Skeletal muscle tissue (tissue), 3 donors: ENCODE measurements at regions not wholly inside any gene's neighbourhood (a gene's known extent, or its start where the extent isn't known, plus 50 kb on each side); places are given as distances from the start of the nearest gene placed in this dataset.
"Not testable (repeated sequence)": the region's sequence is repeated elsewhere in the genome, so short reads cannot be mapped to it uniquely, and the experiment has no call there.

Experiments used
- H3K27ac ChIP-seq: one replicate; pipeline ENCODE4 v1.7.0; 2013; ENCODE audit warnings: mild to moderate bottlenecking, low read depth, low read length, inconsistent platforms
- H3K27me3 ChIP-seq, 3 donors: one replicate each; pipeline ENCODE4 v1.7.0; 2013; ENCODE audit warnings: low read length in 3 of 3; ENCODE audit not compliant: control insufficient read depth in 3 of 3, insufficient read depth in 3 of 3
- H3K36me3 ChIP-seq, 3 donors: one replicate each; pipeline ENCODE4 v1.7.0; 2013; ENCODE audit warnings: low read length in 3 of 3; ENCODE audit not compliant: control insufficient read depth in 3 of 3, insufficient read depth in 3 of 3
- H3K4me1 ChIP-seq, 3 donors: one replicate each; pipeline ENCODE4 v1.7.0; 2013; ENCODE audit warnings: low read length in 3 of 3, mild to moderate bottlenecking in 3 of 3; ENCODE audit not compliant: control insufficient read depth in 3 of 3, insufficient read depth in 3 of 3
- H3K4me3 ChIP-seq, 3 donors: one replicate each; pipeline ENCODE4 v1.7.0; 2013; ENCODE audit warnings: low read length in 3 of 3
- H3K9ac ChIP-seq, 3 donors: one replicate each; pipeline ENCODE4 v1.7.0; 2013; ENCODE audit warnings: low read length in 3 of 3, mild to moderate bottlenecking in 3 of 3, moderate library complexity in 2 of 3, low read depth in 1 of 3
- H3K9me3 ChIP-seq, 3 donors: one replicate each; pipeline ENCODE4 v1.7.0; 2013; ENCODE audit warnings: low read length in 3 of 3; ENCODE audit not compliant: control insufficient read depth in 3 of 3
- donor health status: Osteomylitis.

GRCh38 chr5:23136958-23137357 lies 283.8 kb upstream of the CDH12 start:
- H3K4me1 ChIP-seq = no peaks in the 10 kb centered on the region
- H3K36me3 ChIP-seq = no peaks in the 10 kb centered on the region
- H3K27ac ChIP-seq = no peak overlapping the region
- no peaks in the 10 kb centered on the region for H3K27me3 ChIP-seq
- H3K4me3 ChIP-seq = no peak overlapping the region
- no peaks in the 10 kb centered on the region for H3K9me3 ChIP-seq
- H3K9ac ChIP-seq = no peak overlapping the region

- Histone ChIP-seq H3K4me3 (no peak overlapping the region), H3K27me3 (no peaks in the 10 kb centered on the region), H3K4me1 (no peaks in the 10 kb centered on the region), H3K9ac (no peak overlapping the region), H3K9me3 (no peaks in the 10 kb centered on the region), H3K27ac (no peak overlapping the region), H3K36me3 (no peaks in the 10 kb centered on the region)
These were observed 279.1 kb upstream of the CDH12 start for GRCh38 chr5:23132231-23132630.

DNA sequence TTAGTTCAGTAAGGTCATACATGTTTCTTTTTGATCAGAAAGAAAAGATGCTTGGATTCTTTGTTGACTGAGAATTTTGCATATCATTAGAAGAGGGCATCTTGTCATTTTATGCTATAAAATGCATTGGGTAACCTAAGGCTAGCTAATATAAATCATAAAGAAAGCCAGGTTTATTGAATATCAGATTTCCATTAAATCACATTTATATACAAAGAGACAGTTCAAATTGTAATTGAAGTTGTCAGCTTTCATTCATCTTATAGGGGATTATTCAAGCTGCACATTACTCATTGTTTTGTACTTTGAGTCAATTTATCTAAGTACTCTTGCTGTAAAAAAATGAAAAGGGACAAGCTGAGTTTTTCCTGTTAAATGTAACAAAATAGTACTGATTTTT lies 259.1 kb upstream of the CDH12 start:
- H3K27me3 ChIP-seq = no peaks in the 10 kb centered on the region
- no peak overlapping the region for H3K9ac ChIP-seq
- peaks cover 0 to 2% (median 0%) of the 10 kb centered on the region in 3 donors for H3K9me3 ChIP-seq
- no peak overlapping the region for H3K4me3 ChIP-seq
- H3K36me3 ChIP-seq = no peaks in the 10 kb centered on the region
- no peak overlapping the region for H3K27ac ChIP-seq
- no peaks in the 10 kb centered on the region for H3K4me1 ChIP-seq

DNA sequence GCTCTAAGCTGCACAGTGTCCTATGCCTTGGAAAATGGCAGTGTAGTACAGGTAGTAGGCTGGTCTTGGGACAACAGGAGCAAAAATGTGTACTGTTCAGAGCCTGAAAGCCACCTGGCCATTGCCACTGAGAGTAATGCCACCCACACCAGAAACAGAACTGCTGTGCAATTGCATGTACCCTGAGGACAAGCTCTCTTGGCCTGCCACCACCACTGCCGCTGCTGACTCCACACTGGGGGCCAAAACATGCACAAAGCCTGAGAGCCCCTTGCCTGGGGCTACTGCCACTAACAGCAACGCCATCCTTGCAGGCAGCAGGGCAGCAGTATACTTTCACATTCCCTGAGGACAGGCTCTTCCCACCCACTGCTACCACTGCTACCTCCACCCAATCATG lies 251.9 kb upstream of the CDH12 start:
- H3K36me3 ChIP-seq = no peaks in the 10 kb centered on the region
- H3K27ac ChIP-seq = no peak overlapping the region
- H3K9me3 ChIP-seq = peaks cover 2% of the 10 kb centered on the region in 3 donors
- no peaks in the 10 kb centered on the region for H3K27me3 ChIP-seq
- H3K4me1 ChIP-seq = no peaks in the 10 kb centered on the region
- no peak overlapping the region for H3K9ac ChIP-seq
- no peak overlapping the region for H3K4me3 ChIP-seq

DNA sequence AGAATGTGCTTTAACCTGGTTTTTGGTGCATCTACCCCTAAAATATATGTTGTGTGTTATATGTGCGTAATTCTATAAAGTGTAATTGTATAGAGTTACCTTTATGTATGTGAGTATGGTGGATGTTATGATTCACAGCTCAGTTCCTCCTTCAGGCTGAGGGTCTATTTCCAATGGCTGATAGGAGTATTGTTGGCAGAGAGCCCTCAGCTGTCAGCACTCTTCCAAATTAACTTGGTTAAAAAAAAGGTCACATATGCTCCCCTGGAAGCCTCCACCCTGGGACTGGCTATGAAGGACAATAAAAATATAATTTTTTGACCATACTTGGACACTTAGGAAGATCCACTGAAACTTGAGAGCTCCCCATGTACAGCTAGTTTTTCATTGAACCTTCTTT lies 250.4 kb upstream of the CDH12 start:
- Histone ChIP-seq H3K27me3 (no peaks in the 10 kb centered on the region), H3K9me3 (peaks cover 0 to 2% (median 2%) of the 10 kb centered on the region in 3 donors), H3K4me1 (no peaks in the 10 kb centered on the region), H3K4me3 (no peak overlapping the region), H3K9ac (no peak overlapping the region), H3K36me3 (no peaks in the 10 kb centered on the region), H3K27ac (no peak overlapping the region)

GRCh38 chr5:23095418-23095817 lies 242.3 kb upstream of the CDH12 start:
- H3K9me3 ChIP-seq, H3K36me3 ChIP-seq, H3K4me3 ChIP-seq, H3K27me3 ChIP-seq, H3K27ac ChIP-seq, H3K4me1 ChIP-seq, H3K9ac ChIP-seq: not testable (repeated sequence)

DNA sequence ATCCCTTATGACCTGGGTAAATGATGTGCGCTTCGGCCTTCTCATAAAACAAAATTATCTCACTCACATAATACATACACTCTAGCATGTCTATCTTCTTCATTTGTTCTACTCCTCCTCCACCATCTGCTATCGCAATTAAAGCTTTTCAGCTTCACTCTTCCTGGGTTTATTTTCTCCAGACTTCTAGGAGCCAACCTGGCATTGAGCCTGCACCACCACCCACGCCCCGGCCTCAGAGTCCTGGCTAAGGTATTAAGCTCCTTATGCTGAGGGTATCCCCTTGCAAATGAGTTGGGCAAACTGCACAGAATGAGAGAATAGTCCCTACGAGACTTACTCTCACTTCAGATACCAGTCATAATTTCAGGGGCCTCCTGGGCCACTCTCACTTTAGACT lies 236.1 kb upstream of the CDH12 start:
- Histone ChIP-seq H3K36me3 (no peaks in the 10 kb centered on the region), H3K9ac (no peak overlapping the region), H3K4me3 (no peak overlapping the region), H3K27me3 (no peaks in the 10 kb centered on the region), H3K27ac (no peak overlapping the region), H3K9me3 (no peaks in the 10 kb centered on the region), H3K4me1 (no peaks in the 10 kb centered on the region)

GRCh38 chr5:23084815-23085214 lies 231.7 kb upstream of the CDH12 start:
- no peak overlapping the region for H3K4me3 ChIP-seq
- H3K27ac ChIP-seq = no peak overlapping the region
- H3K4me1 ChIP-seq = no peaks in the 10 kb centered on the region
- no peaks in the 10 kb centered on the region for H3K9me3 ChIP-seq
- no peaks in the 10 kb centered on the region for H3K36me3 ChIP-seq
- no peaks in the 10 kb centered on the region for H3K27me3 ChIP-seq
- no peak overlapping the region for H3K9ac ChIP-seq

- H3K4me3 ChIP-seq = no peak overlapping the region
- H3K36me3 ChIP-seq = no peaks in the 10 kb centered on the region
- no peaks in the 10 kb centered on the region for H3K27me3 ChIP-seq
- H3K27ac ChIP-seq = no peak overlapping the region
- no peaks in the 10 kb centered on the region for H3K9me3 ChIP-seq
- H3K9ac ChIP-seq = no peak overlapping the region
- H3K4me1 ChIP-seq = no peaks in the 10 kb centered on the region
These were observed 219.0 kb upstream of the CDH12 start for GRCh38 chr5:23072179-23072578.

DNA sequence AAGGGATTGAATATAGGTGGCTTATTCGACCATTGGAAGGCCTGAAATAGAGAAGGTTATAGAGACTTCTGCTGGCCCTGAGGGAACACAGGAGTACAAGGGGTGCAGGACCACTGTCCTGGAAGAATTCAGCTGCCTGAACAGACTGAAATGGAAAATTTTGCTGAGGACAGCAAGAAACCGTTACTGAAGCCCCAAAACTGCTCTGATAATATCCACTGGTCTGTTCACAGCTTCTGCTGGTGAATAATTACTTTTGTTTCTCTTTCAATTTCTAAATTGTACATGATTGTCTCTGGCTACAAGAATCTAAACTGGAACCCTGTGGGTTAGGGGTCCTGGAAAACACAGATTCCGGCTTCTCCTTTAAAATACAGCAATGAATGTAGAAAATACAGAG lies 218.5 kb upstream of the CDH12 start:
- Histone ChIP-seq H3K27me3 (no peaks in the 10 kb centered on the region), H3K9ac (no peak overlapping the region), H3K36me3 (no peaks in the 10 kb centered on the region), H3K9me3 (no peaks in the 10 kb centered on the region), H3K4me3 (no peak overlapping the region), H3K4me1 (no peaks in the 10 kb centered on the region), H3K27ac (no peak overlapping the region)

DNA sequence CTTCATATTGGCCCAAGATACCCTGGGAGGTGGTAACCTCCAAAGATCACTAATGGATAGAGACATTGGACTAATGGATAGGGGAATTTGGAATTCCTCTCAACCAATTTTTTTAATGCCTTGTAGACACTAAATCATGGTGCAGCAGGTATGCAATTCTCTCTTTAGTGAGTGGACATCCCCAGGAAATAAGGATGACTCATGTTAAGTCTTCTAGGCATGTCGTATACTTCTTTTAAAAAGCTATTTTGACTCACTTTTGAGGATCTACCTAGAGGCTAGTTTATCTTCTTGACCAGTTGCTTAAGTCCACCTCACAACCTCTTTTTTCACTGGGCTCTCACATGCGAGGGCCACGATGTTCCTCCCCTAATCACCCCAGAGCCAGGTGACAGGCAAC lies 211.6 kb upstream of the CDH12 start:
- H3K36me3 ChIP-seq = no peaks in the 10 kb centered on the region
- H3K27me3 ChIP-seq = no peaks in the 10 kb centered on the region
- H3K4me1 ChIP-seq = no peaks in the 10 kb centered on the region
- no peaks in the 10 kb centered on the region for H3K9me3 ChIP-seq
- H3K27ac ChIP-seq = no peak overlapping the region
- no peak overlapping the region for H3K9ac ChIP-seq
- no peak overlapping the region for H3K4me3 ChIP-seq
